H1 (cell line): ENCODE measurements at regions not wholly inside any gene's neighbourhood (a gene's known extent, or its start where the extent isn't known, plus 50 kb on each side); places are given as distances from the start of the nearest gene placed in this dataset.

Experiments
- CTCF ChIA-PET: fragments of 300-600 bp; sonication (Branson Sonifier 250); formaldehyde crosslinking; loops from one replicate; lab custom pipeline; 2021; ENCODE audit not compliant: partially characterized antibody; lab: Charles Lee
- POLR2A ChIA-PET: fragments of 300-600 bp; sonication (Branson Sonifier 250); formaldehyde crosslinking; loops from one replicate; lab custom pipeline; 2021; ENCODE audit warnings: inconsistent platforms; ENCODE audit not compliant: partially characterized antibody; lab: Charles Lee
- DNase-seq, 2 experiments: peaks; one replicate each; pipeline versions ENCODE4 v3.0.0 to v3.0.0-alpha.2; 2010 to 2022; ENCODE audit warnings: low spot score in 2 of 2, low read depth in 1 of 2, mixed read lengths in 1 of 2
- FAIRE-seq: peaks from 2 replicates; lab custom pipeline; 2011; peaks lifted over from hg19 to GRCh38; lab: Jason Lieb, UNC
- H2AFZ ChIP-seq: 2 replicates; pipeline ENCODE4 v1.8.1; 2012; ENCODE audit warnings: low read length, inconsistent platforms
- H2AK5ac ChIP-seq: 2 replicates; pipeline ENCODE4 v1.6.1; 2013; ENCODE audit warnings: low read depth, low read length
- H2BK120ac ChIP-seq: replicated peaks from 2 replicates; pipeline ENCODE3; 2013; ENCODE audit warnings: low read depth, low read length, inconsistent platforms
- H2BK12ac ChIP-seq: 2 replicates; pipeline ENCODE4 v1.6.1; 2013; ENCODE audit warnings: low read depth, low read length
- H2BK15ac ChIP-seq: 2 replicates; pipeline ENCODE4 v1.6.1; 2013; ENCODE audit warnings: low read length
- H2BK20ac ChIP-seq: 2 replicates; pipeline ENCODE4 v1.6.1; 2013; ENCODE audit warnings: low read length
- H2BK5ac ChIP-seq: 2 replicates; pipeline ENCODE4 v1.6.1; 2013; ENCODE audit warnings: low read depth, low read length
- H3K14ac ChIP-seq: 2 replicates; pipeline ENCODE4 v1.6.1; 2013; ENCODE audit warnings: inconsistent platforms; ENCODE audit not compliant: insufficient read length
- H3K18ac ChIP-seq: 2 replicates; pipeline ENCODE4 v1.6.1; 2013; ENCODE audit warnings: low read length; ENCODE audit errors: extremely low read depth
- H3K23ac ChIP-seq: 2 replicates; pipeline ENCODE4 v1.6.1; 2013; ENCODE audit warnings: inconsistent platforms; ENCODE audit not compliant: insufficient read length
- H3K23me2 ChIP-seq: 2 replicates; pipeline ENCODE4 v1.6.1; 2013; ENCODE audit warnings: low read depth, low read length
- H3K27ac ChIP-seq: 2 replicates; pipeline ENCODE4 v1.6.1; 2011; ENCODE audit warnings: low read depth, low read length, inconsistent platforms
- H3K27me3 ChIP-seq, 4 experiments: replicated peaks in 1 of 4; 1 replicate in 1 of 4; 2 replicates in 3 of 4; pipeline versions ENCODE4 v1.6.1 to v1.8.1; 2011 to 2013; ENCODE audit warnings: low read length in 3 of 4, mild to moderate bottlenecking in 3 of 4, inconsistent platforms in 2 of 4, mixed read lengths in 2 of 4, moderate library complexity in 1 of 4; ENCODE audit not compliant: control insufficient read depth in 3 of 4, insufficient read depth in 3 of 4; ENCODE audit errors: extremely low read depth in 1 of 4
- H3K36me3 ChIP-seq, 4 experiments: 2 replicates each; pipeline versions ENCODE4 v1.6.1 to v1.8.1; 2011 to 2013; ENCODE audit warnings: mild to moderate bottlenecking in 4 of 4, low read length in 3 of 4, moderate library complexity in 2 of 4, control low read depth in 1 of 4, inconsistent platforms in 1 of 4; ENCODE audit not compliant: insufficient read depth in 4 of 4, control insufficient read depth in 2 of 4
- H3K4ac ChIP-seq: replicated peaks from 2 replicates; pipeline ENCODE3; 2013; ENCODE audit warnings: low read length, low read depth, mixed read lengths, inconsistent platforms; ENCODE audit not compliant: insufficient read length
- H3K4me1 ChIP-seq, 4 experiments: replicated peaks in 1 of 4; 1 replicate in 1 of 4; 2 replicates in 3 of 4; pipeline versions ENCODE4 v1.6.1 to v1.8.1; 2011 to 2013; ENCODE audit warnings: low read length in 3 of 4, inconsistent platforms in 2 of 4, mixed read lengths in 1 of 4; ENCODE audit not compliant: insufficient read depth in 4 of 4, control insufficient read depth in 3 of 4
- H3K4me2 ChIP-seq, 2 experiments: 2 replicates each; pipeline versions ENCODE4 v1.6.1 to v1.8.1; 2011 to 2013; ENCODE audit warnings: low read depth in 2 of 2, low read length in 2 of 2, control low read depth in 1 of 2, inconsistent platforms in 1 of 2, mild to moderate bottlenecking in 1 of 2; ENCODE audit not compliant: insufficient read depth in 1 of 2
- H3K4me3 ChIP-seq, 4 experiments: fragments of 200-600, 300-600 bp in 1 of 4; sonication (generic), shearing (Covaris generic), sonication (Bioruptor Twin) in 1 of 4; 2 replicates each; pipeline versions ENCODE4 v1.5.1 to v1.8.1; 2011 to 2016; ENCODE audit warnings: low read length in 4 of 4, low read depth in 3 of 4, control low read depth in 2 of 4, inconsistent platforms in 2 of 4, mild to moderate bottlenecking in 2 of 4, mixed read lengths in 1 of 4, moderate library complexity in 1 of 4; ENCODE audit not compliant: insufficient read depth in 2 of 4; ENCODE audit errors: extremely low read depth in 1 of 4
- H3K56ac ChIP-seq: replicated peaks from 2 replicates; pipeline ENCODE3; 2013; ENCODE audit warnings: low read depth, mild to moderate bottlenecking, mixed read lengths, low read length, inconsistent platforms; ENCODE audit not compliant: insufficient read length
- H3K79me1 ChIP-seq: 2 replicates; pipeline ENCODE4 v1.6.1; 2013; ENCODE audit warnings: low read depth, low read length, control low read depth
- H3K79me2 ChIP-seq, 2 experiments: 2 replicates each; pipeline versions ENCODE4 v1.6.1 to v1.8.1; 2012 to 2013; ENCODE audit warnings: low read length in 2 of 2, mild to moderate bottlenecking in 2 of 2, inconsistent platforms in 1 of 2; ENCODE audit not compliant: insufficient read depth in 2 of 2, control insufficient read depth in 1 of 2
- H3K9ac ChIP-seq, 4 experiments: replicated peaks in 1 of 4; 1 replicate in 1 of 4; 2 replicates in 3 of 4; pipeline versions ENCODE4 v1.6.1 to v1.8.1; 2011 to 2013; ENCODE audit warnings: low read depth in 3 of 4, low read length in 3 of 4, control low read depth in 2 of 4, mild to moderate bottlenecking in 2 of 4, moderate library complexity in 2 of 4, inconsistent platforms in 1 of 4; ENCODE audit errors: extremely low read depth in 1 of 4
- H3K9me3 ChIP-seq, 2 experiments: 2 replicates each; pipeline versions ENCODE4 v1.6.1 to v1.8.1; 2012 to 2013; ENCODE audit warnings: mild to moderate bottlenecking in 2 of 2, moderate library complexity in 2 of 2, control low read depth in 1 of 2, inconsistent platforms in 1 of 2, low read depth in 1 of 2, low read length in 1 of 2, mixed read lengths in 1 of 2; ENCODE audit not compliant: insufficient read depth in 2 of 2
- H4K20me1 ChIP-seq, 2 experiments: replicated peaks in 1 of 2; 2 replicates each; pipeline versions ENCODE3 to v1.8.1; 2011 to 2013; ENCODE audit warnings: inconsistent platforms in 2 of 2, low read length in 2 of 2, mild to moderate bottlenecking in 1 of 2; ENCODE audit not compliant: insufficient read depth in 2 of 2, control insufficient read depth in 1 of 2
- H4K5ac ChIP-seq: 2 replicates; pipeline ENCODE4 v1.6.1; 2013; ENCODE audit warnings: low read length, low read depth, mixed read lengths, inconsistent platforms; ENCODE audit not compliant: insufficient read length
- H4K8ac ChIP-seq: 2 replicates; pipeline ENCODE4 v1.8.0; 2013; ENCODE audit warnings: mild to moderate bottlenecking, moderate library complexity, low read length, inconsistent platforms; ENCODE audit not compliant: insufficient read depth; ENCODE audit errors: extremely low read depth
- H4K91ac ChIP-seq: replicated peaks from 2 replicates; pipeline ENCODE3; 2013; ENCODE audit warnings: low read length, mixed read lengths, inconsistent platforms; ENCODE audit not compliant: insufficient read length
- CEBPB ChIP-seq: IDR thresholded peaks from 2 replicates; pipeline ENCODE4 v1.6.1; 2012; ENCODE audit warnings: low read depth, low read length
- TEAD4 ChIP-seq: IDR thresholded peaks from 2 replicates; pipeline ENCODE4 v1.6.1; 2012; ENCODE audit warnings: low read depth, low read length, inconsistent platforms, mixed read lengths
- ZNF274 ChIP-seq: IDR thresholded peaks from 2 replicates; pipeline ENCODE4 v1.7.0; 2012; ENCODE audit warnings: low read length, borderline replicate concordance; ENCODE audit errors: extremely low read depth
- WGBS, 2 experiments: shearing (Covaris generic) in 1 of 2; methylation state at CpG; one replicate each; pipeline versions ENCODE4 v1.1.6 to v1.1.7; 2013 to 2015; ENCODE audit warnings: low lambda C conversion rate in 2 of 2, mixed read lengths in 2 of 2, inconsistent platforms in 1 of 2, low coverage in 1 of 2, missing lambda C conversion rate in 1 of 2; ENCODE audit not compliant: insufficient replicate concordance in 2 of 2, insufficient coverage in 1 of 2, insufficient read length in 1 of 2; ENCODE audit errors: extremely low coverage in 1 of 2, missing lambda C conversion rate in 1 of 2; 5-methylcytosine and 5-hydroxymethylcytosine counted together

DNA sequence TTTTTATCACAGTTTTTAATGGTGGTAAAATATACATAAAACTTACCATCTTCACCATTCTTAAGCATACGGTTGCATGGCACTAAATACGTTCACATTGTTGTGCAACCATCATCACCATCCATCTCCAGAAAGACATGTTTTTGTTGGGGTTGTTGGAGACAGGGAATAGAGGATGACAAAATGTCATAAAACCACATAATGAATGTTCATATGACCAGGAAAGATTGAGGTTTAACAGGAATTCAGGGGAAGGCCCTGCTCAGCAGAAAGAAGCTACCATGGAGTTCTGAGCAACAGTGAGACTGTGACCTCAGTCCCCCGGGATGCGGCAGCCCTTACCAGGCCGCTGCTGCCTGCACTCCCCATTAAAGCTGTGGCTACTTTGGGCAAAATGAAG, 63.9 kb upstream of the TRIM2 start:
- Histone ChIP-seq H2AK5ac (no peak overlapping the region), H4K91ac (no peak overlapping the region), H3K36me3 (no peaks in the 10 kb centered on the region), H2BK5ac (no peak overlapping the region), H3K18ac (no peak overlapping the region), H3K56ac (no peak overlapping the region), H3K27me3 (no peaks in the 10 kb centered on the region)
- POLR2A ChIA-PET: no interaction called here
- TF ChIP-seq TEAD4 (no peak), ZNF274 (no peak), CEBPB (no peak)
- TF ChIP-seq, all 59 proteins: peak for 0
- Histone ChIP-seq H3K79me2 (no peaks in the 10 kb centered on the region), H3K23ac (no peak overlapping the region), H3K23me2 (no peaks in the 10 kb centered on the region), H2BK12ac (no peak overlapping the region), H2AFZ (no peak overlapping the region), H2BK20ac (no peak overlapping the region), H3K4me2 (no peak overlapping the region), H3K4me1 (peaks cover 0 to 4% (median 2%) of the 10 kb centered on the region in 4 experiments; a peak in 2 of 7 replicates), H2BK120ac (no peak overlapping the region), H3K79me1 (no peaks in the 10 kb centered on the region), H3K9me3 (no peaks in the 10 kb centered on the region), H3K4me3 (no peak overlapping the region), H4K8ac (no peak overlapping the region), H4K20me1 (no peaks in the 10 kb centered on the region), H3K9ac (no peak overlapping the region), H3K14ac (no peak overlapping the region), H2BK15ac (no peak overlapping the region), H3K4ac (no peak overlapping the region), H4K5ac (no peak overlapping the region), H3K27ac (no peak overlapping the region)
- CTCF ChIA-PET: interaction anchor here (1.0 to 3.4 kb wide), 4 partner anchors 8 to 206 kb away, joined by 3 to 20 read pairs (median 3); no protein-coding TSS in a partner anchor
- WGBS, 2 experiments: 99% methylated on average over 5 of the region's 5 CpGs; no CpG with 5 or more reads in 1 of the 2 experiments
- no peak for DNase-seq
- FAIRE-seq: no peak
